Midbrain (tissue), 1 donor: ENCODE measurements at regions not wholly inside any gene's neighbourhood (a gene's known extent, or its start where the extent isn't known, plus 50 kb on each side); places are given as distances from the start of the nearest gene placed in this dataset.
A peak's percentile ranks its signal among the peaks of the same experiment; 100 is the strongest.
"Not testable (repeated sequence)": the region's sequence is repeated elsewhere in the genome, so short reads cannot be mapped to it uniquely, and the experiment has no call there.

Source experiments
- DNase-seq: peaks from one replicate; lab custom pipeline; 2025; lab: John Stamatoyannopoulos, UW

DNA sequence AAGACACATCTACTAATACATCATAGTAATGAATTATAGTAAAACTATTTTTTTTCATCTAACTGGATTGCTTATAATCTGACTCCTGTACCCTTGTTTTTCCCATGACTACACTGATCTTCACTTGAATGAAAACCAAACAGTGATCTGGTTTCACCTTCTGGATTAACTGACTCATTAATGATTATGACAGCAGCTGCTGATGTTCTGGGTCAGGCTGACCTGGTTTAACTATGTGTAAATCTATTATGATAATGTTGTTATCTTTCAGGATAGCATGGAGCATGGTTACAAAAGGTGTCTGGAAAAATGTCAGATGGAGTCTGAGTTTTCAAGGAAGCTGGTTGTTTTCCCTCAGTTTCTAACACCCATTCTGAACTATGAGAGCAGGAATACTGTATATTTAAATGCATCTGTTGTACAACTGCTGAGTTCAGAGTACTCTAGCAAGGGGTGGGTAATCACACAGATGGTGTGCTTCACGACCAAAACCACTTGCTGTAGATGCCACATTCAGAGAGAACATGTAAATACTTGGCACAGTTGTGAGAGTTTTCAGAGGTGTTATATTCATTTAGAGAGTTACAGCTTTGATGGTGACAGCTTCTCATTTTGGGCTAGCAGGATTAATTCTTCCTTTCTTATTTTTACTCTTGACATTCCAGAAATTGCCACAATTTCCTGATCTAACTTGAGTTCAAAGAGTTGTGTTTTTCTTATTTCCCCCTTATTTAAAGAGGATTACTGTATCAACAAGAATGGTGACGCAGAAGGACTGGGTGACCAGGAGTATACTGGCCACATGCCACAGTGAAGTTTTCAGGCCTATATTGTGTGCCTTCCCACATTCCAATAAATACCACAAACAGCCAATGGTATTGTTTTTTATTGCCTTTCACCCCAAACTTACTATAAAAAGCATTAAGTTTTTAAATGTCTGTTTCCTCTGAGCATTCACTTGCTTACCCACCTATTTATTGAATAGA is 249.7 kb upstream of the TET2 start:
- no peak for DNase-seq

DNA sequence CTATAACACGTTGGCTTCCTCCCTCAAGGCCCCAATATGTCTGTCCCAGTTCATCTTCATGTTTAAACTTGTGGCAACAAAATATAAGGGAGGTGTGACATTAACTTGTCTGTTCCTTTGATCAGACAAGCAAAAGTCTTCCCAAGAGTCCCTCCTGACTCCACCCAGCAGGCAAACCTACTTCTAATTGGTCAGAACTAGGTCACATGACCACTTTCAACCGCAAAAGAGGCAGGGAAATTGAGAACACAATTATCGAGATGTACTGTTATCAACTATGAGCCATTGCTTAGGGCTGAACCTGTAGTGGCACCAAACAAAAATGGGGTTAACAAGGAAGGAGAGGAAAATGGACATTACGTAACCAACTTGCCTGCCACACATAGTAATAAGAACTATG is 246.8 kb upstream of the TET2 start:
- no peak for DNase-seq

DNA sequence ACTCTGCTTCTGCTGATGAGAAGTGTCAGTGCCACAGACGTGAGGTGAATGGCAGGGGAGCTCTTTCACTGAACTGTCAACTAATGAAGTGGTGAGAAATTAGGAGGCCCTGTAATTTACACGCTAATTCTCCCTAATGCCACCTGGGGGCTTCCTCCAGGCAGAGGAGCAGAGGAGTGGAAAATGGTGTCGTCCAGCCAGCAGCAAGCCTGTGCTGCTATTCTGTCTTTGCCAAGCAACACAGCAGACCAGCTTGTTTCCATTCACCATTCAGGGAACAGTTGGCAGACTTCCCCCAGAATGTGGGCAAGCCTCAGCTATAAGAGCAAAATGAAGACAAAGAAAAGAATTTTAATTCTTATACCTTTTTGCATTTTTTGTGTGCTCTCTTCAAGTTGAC is 245.2 kb upstream of the TET2 start:
- peak; percentile 60 for DNase-seq

DNA sequence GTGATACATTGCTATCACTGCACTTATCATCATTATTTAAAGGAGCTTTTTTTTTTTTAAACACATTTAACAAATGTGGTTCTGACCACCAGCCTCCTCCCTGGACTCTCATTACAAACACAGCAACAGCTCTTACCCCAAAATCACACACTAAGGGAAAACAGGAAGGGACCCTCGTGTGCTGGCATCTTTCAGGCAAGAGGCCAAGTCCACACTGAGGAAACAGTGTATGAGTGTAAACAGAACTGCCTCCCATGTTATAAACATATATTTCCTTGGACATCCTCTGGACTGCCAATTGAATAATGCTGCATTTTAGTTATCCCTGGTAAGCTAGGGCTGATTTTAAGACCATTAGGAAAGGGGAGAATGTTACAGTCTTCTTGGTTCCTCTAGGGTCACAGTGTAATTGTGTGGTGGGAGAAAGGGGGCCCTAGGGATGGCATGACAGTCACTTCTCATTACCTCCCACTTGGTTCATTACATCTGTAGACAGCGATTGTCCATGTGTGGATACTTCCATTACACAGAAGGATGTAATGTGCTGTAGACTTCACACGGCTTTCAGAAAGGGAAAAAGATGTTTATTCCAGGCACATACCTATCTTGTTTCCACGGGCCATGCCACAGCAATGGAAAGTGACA is 244.6 kb upstream of the TET2 start:
- no peak for DNase-seq

DNA sequence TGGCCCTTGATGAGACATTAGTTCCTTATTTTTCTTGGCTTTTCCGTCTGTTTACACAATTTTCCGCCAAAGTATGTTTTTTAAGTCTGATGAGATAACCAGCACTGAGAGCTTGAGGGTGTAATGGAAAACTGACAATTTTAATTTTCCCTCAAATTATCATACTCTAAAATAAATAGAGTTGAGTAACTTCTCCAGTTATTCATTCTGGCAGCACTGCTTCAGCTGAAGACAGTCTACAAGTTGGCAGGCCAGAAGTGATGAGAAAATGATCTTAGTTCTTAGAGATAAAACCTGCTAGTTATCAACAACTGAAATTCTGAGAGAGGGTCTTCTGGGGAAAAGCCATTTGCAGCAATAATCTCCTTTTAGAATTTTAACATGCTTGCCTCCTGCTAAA is 241.6 kb upstream of the TET2 start:
- DNase-seq = no peak

DNA sequence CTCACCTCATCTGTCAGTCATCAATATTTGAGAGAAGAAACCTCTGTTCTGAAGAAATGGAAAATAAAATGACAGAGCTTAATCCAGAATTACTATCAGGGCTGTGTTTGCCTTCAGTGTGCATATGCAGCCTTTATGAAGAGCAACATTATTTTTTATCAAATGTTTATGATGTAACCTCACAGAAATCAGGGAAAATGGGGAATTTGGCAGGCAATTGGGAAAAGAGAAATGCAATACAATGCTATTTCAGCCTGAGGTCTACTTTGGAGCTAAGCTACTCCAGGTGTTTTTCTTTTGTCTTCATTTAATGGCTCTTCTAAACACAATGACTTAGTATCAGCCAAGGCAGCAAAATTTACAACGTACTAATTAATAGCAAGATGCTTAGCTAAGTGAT is 241.1 kb upstream of the TET2 start:
- no peak for DNase-seq

DNA sequence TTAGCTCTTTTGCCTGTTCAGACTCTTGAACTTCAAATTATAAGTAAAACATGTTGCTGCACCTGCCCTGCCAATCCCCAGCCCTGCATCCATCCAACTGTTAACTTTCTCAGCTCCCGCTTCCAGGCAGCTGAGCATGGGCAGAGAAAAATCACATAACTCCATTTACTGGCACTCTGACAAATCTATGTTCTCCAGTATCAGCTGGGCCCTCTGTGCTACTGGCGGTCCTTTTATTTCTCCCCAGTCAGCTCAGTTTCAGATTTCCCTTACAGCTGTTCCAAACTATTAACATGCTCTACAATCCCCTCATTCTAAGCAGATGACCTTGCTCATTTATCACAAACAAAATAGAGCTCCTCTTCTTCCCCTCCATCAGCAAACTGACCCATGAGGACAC is 240.4 kb upstream of the TET2 start:
- no peak for DNase-seq

DNA sequence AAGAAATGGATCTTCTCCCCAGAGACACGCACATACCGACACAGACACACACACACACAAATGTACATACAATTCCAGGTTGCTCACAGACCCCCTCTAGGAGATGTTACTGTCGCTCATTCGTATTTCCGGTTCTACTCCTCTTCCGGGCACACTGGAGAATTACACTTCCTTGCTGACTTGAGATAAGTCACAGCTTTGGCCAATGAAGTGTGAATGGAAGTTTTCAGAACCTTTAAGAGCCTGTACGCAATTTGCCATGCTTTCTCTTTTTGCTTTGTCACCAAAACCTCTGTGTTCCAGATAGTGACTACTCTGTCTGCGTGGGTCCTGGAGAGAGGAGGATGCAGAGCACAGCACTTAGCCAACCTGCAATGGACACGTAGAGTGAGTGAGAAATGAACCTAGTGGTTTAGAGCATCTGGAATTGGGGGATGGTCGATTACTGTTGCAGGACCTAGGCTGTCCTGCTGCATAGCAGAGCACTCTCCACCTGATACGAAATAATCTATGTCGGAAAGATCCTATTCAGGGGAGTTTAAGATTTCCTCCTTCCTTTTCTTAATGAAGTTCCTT is 239.5 kb upstream of the TET2 start:
- no peak for DNase-seq

DNA sequence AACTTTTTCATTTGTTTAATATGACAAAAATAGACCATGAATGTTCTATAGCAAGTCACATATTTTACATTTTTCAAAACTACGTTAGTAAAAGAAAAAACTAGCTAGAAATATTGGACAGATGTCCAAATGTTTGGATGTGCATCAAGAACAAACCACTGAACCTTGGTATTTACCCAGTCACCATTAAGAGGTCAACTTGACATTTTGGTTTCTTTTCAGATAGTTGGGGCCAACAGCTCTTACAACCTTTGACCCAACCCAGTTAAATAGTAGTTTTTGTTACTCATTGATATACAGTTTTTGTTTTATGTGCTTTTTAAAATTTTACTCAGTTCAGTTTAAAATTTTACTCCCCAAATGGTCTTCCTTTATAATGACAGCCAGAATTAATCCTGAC is 238.7 kb upstream of the TET2 start:
- no peak for DNase-seq

DNA sequence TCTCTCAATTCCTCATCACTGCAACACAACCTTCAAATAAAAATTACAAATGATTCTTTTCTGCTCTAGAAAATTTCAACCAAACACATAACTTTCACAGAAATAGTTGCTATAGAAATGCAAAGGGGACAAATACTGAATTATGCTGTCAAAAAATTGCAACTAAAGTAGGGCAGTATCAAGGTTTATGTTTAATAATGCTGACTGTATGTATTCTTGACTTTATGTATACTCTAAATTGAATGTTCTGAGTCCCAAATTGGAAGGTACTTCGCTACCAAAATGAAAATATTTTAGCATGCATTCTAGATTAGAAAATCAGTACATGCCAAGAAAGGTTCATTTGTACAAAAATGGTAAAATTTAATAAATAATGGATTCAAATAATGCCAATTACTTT is 237.3 kb upstream of the TET2 start:
- no peak for DNase-seq

DNA sequence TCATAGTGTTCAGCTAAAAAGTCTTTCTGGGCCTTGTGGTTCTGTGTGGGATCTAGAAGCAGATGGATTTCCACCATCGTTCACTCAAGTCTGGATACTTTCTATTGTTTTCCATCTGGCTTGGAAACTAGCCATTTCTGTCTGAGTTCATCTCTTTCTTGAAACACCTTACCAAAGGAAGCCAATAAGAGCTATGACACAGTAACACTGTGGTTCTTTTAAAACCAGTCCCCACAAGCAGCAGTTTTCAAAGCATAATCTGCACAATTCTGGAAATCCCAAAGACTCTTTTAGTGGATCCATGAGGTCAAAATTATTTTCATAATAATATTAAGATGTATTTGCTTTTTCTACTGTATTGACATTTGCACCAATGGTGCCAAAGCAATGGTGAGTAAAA is 234.2 kb upstream of the TET2 start:
- no peak for DNase-seq

DNA sequence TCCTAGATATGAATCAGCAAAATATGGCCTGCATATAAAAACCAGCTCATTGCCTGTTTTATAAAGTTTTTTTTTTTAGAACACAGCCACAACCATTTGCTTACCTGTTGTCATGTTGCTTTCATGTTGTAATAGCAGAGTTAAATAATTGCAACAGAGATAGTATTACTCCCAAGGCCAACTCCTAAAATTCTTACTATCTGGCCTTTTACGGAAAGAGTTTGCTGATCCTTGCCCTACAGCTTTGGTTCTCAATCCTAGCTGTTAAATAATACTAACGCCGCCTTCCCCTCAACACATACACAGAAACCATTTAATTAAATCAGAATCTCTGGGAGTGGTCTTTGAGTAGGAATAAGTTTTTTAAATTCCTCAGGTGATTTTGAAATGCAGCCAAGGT is 231.3 kb upstream of the TET2 start:
- no peak for DNase-seq

DNA sequence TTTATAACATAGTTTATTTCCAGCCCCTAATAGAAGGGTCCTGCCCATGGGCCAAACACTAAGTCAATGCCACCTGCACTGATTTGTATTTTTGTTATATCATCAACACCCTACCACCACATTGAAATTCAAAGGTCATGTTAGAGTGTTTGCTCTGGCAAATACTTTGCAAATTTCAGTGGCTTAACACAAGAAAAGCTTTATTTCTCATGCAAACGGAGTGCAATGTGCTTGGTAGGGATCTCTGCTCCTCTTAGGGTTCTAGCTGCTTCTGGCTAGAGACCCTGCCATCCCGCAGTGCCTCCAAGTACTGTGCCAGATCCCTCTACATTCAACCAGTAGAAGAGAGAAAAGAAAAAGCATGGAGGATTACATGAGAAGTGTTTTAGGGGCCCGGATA is 230.8 kb upstream of the TET2 start:
- DNase-seq = no peak

DNA sequence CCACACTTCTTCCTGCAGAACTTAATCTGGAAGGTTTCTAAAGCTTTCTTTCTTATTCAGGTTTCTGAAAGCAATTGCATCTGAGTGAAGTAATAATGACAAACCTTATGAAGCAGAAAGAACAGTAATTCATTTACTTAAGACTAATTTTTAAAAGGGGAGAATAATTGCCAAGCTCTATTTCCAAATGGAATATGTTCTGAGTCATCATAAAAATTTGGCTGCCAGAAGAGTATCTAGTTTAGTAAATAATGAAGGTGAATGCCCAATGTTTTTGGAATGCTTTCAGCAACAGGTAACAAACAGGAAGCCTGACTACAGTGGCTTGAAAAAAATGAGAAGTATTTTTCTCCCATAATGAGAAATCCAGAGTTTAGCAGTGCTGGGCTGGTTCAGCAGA is 227.3 kb upstream of the TET2 start:
- no peak for DNase-seq

DNA sequence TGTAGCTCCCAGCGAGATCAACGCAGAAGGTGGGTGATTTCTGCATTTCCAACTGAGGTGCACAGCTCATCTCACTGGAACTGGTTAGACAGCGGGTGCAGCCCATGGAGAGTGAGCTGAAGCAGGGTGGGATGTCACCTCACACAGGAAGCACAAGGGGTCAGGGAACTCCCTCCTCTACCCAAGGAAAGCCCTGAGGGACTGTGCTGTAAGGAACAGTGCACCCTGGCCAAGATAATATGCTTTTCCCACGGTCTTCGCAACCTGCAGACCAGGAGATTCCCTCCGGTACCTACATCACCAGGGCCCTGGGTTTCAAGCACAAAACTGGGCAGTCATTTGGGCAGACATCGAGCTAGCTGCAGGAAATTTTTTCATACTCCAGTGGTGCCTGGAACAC is 216.4 kb upstream of the TET2 start:
- DNase-seq = no peak

DNA sequence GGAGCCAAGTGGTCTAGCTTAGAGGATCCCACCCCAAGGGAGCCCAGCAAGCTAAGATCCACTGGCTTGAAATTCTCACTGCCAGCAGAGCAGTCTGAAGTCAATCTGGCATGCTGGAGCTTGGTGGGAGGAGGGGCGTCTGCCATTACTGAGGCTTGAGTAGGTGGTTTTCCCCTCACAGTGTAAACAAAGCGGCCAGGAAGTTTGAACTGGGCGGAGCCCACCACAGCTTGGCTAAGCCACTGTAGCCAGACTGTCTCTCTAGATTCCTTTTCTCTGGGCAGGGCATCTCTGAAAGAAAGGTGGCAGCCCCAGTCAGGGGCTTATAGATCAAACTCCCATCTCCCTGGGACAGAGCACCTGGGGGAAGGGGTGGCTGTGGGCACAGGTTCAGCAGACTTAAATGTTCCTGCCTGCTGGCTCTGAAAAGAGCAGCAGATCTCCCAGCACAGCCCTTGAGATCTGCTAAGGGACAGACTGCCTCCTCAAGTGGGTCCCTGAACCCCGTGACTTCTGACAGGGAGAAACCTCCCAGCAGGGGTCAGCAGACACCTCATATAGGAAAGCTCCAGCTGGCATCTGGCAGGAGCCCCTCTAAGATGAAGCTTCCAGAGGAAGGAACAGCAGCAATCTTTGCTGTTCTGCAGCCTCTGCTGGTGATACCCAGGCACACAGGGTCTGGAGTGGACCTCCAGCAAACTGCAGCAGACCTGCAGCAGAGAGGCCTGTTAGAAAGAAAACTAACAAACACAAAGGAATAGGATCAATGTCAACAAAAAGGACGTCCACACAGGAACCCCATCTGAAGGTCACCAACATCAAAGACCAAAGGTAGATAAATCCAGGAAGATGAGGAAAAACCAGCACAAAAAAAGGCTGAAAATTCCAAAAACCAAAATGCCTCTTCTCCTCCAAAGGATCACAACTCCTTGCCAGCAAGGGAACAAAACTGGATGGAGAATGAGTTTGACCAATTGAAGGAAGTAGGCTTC is 215.6 kb upstream of the TET2 start:
- DNase-seq = not testable (repeated sequence)

DNA sequence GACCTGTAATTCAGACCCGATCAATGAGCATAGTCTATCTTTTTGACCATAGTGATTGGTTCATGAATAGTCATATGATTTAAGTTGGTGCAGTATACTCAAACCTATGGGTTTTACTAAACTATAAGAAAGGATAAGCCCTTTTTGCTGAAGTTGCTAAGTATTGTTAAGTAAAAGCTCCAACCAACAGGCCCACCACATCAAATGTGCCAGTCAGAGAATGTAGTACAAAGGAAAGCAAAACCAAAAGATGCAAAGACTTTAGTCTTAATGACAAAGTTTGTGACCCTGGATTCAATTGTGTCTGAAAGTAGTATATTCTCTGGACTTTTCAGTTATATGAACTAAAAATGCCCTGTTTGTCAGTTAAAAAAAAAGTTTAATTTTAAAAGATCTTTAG is 208.1 kb upstream of the TET2 start:
- DNase-seq = no peak

DNA sequence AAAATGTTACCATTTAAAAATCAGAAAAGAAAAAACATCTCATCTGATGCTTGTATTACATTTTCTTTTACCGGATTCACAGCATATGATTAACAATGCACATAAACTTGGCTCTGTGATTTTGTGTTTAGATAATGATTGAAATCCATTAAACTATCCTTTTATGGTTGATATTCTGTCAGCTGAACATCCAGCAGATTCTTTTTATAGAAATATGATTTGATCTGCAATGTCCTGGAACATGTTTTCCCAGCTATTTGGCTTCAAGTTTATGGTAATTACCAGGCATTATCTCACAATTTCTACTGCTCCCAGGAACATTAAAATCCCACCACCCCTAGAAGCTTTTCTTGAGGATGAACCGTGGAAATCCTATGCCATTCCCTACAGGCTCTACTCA is 205.7 kb upstream of the TET2 start:
- no peak for DNase-seq

DNA sequence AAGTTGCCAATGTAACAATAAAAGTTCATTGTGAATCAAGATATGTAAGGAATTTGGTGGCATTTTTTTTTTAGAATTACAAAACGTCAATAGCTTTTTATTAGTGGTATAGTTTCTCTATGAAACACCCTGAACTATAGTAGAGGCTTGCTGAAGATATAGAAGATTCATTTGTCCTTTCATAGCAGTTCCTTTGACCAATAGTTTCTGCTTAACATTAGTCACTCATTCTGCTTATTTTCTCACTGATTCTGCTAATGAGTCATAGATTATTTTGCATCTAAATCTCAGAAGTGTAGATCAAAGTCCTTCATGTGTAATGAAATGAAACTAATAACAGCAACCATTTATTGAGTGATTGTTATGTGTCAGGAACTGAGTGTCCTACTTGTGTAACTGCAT is 205.0 kb upstream of the TET2 start:
- DNase-seq = no peak

DNA sequence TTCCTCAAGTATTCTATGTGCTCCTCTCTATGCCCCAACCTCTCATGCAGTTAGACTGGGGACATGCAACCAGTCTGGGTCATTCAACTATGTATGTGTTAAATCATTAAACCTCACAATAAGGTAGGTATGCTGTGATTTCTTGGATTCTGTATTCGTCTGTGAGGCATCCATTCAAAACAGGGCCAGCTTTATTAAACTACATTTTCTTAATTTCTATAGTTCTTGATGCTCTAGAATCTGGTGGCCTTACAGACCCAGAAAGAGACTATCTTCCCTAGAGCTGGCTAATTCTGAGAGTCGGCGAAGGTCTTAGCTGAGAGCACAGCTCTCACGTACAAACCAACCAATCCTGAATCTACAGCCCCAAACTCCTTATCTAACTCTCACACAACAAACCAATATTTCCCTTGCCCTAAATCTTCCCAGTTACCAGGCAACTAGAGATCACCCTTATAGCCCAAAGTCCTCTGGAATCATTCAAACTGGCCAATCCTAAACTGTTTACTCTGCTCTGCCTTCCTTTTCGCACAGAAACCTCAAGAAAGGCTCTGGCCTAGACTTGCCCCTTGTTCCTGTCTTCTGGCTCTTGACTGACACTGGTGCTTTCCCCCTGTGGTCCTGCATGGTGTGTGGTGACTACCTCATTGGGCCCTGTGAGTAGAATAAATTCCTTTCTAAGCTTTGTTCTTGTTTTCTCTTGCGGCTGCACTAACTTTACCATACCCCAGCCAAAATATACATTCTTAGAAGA is 203.5 kb upstream of the TET2 start:
- DNase-seq = no peak

DNA sequence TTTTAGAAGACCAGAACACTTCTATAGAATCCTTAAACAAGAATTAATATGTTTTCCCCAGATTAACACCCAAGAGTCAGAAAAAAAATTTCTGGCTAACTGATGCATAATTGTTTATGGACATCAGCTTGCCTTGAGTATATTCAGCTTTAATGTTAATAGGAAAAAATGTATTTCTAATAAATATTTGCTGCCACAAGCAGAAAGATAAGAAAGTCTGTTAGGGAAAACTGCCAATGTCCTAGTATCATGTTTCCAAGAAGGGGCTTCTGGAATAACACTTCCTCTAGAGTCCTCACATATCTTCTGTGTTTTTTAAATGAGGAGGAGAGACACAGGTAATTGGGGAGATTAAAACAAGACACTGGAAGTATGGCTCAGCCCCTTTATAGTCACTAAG is 202.1 kb upstream of the TET2 start:
- DNase-seq = no peak
